TTC549 (cell line): ENCODE measurements at regions not wholly inside any gene's neighbourhood (a gene's known extent, or its start where the extent isn't known, plus 50 kb on each side); places are given as distances from the start of the nearest gene placed in this dataset.
"Not testable (repeated sequence)": the region's sequence is repeated elsewhere in the genome, so short reads cannot be mapped to it uniquely, and the experiment has no call there.

Experiments
- FAIRE-seq: peaks from 2 replicates; lab custom pipeline; 2012; peaks lifted over from hg19 to GRCh38; lab: Jason Lieb, UNC

DNA sequence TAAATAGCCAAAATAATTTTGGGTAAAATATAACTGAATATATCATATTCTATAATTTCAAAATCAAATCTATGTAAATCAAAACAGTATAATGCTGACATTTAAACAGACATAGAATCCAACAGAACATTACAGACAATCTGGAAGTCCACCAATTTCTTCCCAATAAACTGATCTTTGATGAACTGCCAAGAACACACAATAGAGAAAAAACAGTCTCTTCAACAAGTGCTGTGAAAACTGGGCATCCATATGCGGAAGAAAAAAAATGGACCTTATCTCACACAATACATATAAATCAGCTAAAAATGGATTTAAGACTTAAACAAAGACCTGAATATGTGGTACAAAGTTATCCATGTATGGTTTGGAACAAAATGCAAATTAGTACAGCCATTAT lies 1022.7 kb downstream of the TMEM121 start:
- FAIRE-seq: no peak

DNA sequence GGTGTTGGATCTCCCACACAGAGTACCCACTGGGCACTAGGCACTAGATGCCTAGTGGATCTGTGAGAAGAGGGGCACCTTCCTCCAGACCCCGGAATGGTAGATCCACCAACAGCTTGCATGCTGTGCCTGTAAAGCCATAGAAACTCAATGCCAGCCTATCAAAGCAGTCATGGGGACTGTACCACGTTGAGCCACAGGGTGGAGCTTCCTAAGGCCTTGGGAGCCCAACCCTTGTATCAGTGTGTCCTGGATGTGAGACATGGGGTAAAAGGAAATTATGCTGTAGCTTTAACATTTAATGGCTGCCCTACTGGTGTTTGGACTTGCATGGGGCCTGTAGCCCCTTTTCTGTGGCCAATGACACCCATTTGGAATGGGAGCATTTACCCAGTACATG lies 1024.9 kb downstream of the TMEM121 start:
- no peak for FAIRE-seq

DNA sequence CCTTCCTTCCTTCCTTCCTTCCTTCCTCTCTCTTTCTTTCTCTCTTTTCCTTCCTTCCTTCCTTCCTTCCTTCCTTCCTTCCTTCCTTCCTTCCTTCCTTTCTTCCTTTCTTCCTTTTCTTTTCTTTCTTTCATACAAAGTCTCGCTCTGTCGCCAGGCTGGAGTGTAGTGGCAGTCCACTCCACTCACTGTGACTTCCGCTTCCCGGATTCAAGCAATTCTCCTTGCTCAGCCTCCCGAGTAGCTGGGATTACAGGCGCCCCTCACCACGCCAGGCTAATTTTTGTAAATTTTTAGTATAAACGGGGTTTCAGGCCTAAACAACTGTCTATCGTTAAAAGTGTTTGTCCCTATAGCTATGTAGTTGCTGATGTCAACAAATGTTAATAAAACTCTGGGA lies 1029.8 kb downstream of the TMEM121 start:
- FAIRE-seq: not testable (repeated sequence)

DNA sequence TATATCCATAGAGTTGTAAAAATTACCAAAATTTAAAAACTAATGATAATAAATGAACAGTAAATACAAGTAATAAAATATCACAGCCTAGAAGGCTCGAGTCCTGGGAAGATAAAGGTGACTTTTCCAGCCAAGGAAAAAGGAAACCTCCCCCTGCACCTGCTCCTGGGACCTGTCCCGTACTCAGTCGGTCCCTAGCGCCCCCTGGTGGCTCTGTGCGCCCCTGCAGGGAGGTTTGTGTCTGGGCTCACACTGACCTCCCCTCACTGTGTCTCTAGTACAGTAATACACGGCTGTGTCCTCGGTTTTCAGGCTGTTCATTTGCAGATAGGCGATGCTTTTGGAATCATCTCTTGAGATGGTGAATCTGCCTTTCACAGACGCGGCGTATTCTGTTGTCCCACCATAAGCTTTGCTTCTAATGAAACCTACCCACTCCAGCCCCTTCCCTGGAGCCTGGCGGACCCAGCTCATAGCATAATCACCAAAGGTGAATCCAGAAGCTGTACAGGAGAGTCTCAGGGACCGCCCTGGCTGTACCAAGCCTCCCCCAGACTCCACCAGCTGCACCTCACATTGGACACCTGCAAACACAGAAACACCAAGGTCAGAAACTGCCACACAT lies 1030.4 kb downstream of the TMEM121 start:
- FAIRE-seq: no peak

DNA sequence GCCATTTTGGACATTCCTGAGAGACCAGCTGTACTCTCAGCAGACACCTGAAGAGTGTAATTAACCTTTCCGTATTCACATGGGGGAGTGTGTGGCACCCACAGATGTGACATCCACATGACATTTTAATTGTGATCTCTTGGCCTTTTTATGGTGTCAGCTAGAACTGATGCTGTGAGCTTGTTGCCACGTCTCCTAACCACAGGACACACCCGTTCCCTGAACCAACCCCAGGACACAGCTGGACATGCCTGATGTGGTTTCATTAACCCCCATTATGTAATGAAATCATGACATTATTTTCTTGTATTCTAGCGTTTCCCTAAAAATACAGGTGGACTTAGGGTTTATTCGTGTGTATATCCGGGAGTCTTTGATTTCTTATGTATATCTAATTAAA lies 1036.1 kb downstream of the TMEM121 start:
- no peak for FAIRE-seq

DNA sequence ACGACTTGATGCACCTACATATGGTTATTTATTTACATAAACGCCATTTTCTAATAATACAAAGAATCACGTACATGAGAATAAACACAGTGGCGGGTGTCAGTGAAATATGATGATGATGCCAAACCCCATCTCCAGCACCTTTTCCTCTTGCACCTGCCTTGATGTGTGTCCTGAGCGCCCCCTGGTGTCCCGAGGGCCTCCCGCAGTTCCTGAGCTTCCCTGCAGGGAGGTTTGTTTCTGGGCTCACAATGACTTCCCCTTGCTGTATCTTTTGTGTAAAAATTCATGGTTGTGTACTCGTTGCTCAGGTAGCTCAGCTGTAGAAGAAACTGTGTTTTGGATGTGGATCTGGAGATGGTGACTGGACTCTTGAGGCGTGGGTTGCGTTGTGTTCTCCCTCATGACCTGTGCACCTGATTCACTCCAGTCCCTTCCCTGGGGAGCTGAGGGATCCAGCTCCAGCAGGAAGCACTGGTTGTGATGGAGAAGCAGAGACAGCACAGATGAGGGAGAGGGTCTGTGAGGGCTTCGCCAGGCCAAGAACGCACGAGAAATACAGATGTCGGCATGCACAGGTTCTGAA lies 1037.8 kb downstream of the TMEM121 start:
- FAIRE-seq: no peak

DNA sequence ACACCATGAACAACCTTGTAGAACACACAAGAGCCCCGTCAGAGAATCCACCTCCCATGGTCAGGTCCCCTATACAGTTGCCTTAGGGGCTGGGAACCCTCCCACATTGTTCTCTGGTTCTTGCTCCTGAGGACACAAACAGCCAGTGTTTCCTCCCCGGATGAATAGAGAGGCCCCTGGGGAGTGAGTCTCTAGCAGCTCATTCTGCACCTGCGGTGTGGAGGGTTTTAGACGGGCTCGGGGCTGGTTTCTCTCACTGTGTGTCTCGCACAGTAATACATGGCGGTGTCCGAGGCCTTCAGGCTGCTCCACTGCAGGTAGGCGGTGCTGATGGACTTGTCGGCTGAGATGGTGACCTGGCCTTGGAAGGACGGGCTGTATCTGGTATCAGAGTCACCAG lies 1052.1 kb downstream of the TMEM121 start:
- FAIRE-seq: no peak

DNA sequence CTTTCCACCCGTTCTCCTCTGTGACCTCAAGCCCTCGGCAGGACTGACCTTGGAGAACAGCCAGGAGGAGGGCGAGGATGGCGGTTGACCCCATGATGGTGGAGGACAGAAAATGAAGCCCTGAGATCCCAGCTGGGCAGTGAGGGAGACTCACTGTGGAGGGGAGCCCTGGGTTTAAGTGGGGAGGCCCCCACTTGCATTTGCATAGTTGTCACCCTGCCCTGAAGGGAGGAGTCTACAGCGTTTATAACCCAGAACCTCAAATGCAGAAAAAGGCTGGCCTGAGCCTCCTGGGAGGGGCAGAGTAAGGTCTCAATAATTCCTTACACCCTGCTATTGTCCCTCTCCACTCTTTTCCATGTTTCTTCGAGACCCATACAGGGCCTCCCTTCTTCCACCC lies 1052.7 kb downstream of the TMEM121 start:
- no peak for FAIRE-seq

DNA sequence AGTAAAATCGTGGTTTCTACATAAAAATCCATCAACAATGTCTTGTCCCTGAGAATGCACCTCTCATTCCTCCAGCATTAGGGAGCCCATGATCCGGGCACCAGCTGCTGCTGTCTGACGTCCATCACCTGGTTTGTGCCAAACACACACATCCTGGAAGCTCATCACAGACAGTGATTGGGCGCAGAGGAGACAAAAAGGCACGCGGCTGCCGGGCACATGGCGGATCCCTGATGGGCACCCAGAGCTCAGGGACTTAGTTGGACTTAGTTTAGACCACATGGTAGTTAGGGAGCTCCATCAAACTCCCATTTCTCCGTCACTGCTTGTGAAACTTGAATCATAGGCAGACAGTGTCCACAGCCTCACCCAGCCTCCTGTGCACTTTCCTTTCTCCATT lies 1059.3 kb downstream of the TMEM121 start:
- no peak for FAIRE-seq

DNA sequence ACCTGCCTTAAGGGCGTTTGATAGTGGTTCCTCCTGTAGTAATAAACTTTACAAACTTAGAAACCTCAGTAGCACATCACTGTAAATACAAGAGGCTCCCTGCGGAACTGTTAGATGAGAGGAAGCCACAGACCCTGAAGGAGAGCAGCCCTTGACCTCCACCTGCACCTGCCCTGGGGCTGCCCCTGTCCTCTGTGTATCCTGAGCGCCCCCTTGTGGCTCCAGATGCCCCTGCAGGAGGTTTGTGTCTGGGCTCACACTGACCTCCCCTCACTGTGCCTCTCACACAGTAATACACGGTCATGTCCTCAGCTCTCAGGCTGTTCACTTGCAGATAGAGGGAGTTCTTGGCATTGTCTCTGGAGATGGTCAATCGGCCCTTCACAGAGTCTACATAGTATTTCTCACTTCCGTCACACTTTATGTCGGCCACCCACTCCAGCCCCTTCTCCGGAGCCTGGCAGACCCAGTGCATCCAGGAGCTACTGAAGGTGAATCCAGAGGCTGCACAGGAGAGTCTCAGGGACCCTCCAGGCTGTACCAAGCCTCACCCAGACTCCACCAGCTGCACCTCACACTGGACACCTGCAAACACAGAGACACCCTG lies 1059.8 kb downstream of the TMEM121 start:
- FAIRE-seq: no peak

DNA sequence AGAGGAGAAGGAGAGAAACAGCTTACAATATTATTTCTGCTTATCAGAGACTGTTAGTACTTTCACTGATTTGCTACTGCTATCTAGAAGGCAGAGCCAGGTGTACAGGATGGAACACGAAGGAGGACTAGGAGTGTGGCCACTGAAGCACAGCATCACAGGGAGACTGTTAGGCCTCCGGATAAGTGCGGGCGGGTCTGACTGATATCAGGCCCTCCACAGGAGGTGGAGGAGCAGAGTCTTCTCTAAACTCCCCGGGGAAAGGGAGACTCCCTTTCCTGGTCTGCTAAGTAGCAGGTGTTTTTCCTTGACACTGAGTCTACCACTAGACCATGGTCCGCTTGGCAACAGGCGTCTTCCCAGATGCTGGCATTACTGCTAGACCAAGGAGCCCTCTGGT lies 1065.2 kb downstream of the TMEM121 start:
- not testable (repeated sequence) for FAIRE-seq

DNA sequence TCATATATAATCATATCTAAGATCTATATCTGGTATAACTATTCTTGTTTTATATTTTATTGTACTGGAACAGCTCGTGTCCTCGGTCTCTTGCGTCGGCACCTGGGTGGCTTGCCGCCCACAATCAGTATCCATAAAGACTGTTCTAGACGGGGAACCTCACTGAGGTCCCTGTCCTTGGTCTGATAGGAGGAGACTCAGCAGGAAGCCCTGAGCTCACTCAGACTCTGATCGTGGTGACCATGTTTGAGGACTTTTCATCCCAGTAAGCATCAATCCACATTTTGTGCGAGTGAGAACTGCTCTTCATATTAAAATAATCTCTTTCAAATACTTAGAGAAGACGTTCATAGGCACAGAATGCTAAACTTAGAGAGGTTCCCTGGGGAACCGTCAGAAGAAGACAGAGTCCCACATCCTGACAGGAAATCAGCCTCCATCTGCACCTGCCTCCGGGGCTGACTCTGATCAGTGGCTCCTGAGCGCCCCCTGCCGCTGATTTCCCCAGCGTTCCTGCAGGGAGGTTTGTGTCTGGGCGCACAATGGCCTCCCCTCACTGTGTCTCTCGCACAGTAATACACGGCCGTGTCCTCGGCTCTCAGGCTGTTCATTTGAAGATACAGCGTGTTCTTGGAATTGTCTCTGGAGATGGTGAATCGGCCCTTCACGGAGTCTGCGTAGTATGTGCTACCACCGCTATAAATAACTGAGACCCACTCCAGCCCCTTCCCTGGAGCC lies 1065.9 kb downstream of the TMEM121 start:
- not testable (repeated sequence) for FAIRE-seq

DNA sequence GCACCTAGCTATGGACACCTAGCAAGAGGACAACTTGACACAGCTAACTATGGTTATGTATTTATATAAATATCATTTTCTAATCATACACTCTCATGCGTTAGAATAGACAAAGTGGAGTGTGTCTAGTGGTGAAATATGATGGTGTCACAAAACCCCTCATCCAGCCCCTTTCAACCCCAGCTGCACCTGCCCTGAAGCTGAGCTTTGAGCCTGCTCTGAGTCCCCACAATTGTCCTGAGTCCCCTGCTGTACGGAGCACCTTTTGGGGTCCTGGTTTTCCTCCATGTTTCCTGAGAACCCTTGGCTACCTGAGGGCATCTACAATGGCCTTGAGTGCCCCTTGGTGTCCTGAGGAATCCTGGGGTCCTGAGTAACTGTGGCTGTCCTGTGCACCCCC lies 1072.8 kb downstream of the TMEM121 start:
- FAIRE-seq: no peak

DNA sequence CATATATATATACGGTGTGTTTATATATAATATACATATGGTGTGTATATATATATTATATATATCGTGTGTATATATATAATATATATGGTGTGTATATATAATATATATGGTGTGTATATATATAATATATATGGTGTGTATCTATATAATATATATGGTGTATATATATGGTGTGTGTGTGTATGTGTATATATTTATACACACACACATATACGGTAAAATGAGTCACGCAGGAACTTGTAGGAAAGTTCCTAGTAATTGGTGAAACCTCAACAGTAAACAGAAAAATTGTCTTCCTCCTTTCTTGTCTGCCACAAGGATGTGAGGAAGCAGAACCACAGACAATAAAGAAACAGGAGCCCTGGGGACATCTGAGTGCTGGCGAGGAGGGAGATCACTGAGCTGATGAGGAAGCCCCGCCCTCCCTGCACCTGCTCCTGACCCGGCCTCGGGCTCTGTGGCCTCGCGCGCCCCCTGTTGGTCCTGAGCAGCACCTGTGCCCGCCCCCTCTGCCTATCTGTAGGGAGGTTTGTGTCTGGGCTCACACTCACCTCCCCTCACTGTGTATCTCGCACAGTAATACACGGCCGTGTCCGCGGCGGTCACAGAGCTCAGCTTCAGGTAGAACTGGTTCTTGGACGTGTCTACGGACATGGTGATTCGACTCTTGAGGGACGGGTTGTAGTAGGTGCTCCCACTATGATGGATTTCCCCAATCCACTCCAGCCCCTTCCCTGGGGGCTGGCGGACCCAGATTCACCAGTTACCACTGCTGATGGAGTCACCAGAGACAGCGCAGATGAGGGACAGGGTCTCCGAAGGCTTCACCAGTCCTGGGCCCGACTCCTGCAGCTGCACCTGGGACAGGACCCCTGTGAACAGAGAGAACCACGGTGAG lies 1079.4 kb downstream of the TMEM121 start:
- no peak for FAIRE-seq

DNA sequence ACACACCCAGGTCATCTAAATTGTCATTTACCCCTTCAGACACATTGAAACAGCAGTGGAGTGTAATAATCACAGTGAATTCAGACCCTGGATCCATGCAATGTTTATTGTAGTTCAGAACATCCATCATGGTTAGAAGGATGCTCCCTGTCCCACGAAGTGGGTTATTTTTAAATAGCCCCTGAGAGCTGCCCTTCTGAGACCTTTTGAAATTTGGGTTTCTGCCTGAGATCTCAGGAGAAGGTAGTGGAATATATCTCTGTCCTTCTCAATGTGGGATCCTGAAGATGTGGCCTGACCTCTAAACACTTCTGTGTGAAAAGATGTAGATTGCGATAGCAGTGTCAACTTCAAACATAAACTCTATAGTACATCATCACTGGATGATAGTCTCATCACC lies 1080.6 kb downstream of the TMEM121 start:
- FAIRE-seq: no peak

DNA sequence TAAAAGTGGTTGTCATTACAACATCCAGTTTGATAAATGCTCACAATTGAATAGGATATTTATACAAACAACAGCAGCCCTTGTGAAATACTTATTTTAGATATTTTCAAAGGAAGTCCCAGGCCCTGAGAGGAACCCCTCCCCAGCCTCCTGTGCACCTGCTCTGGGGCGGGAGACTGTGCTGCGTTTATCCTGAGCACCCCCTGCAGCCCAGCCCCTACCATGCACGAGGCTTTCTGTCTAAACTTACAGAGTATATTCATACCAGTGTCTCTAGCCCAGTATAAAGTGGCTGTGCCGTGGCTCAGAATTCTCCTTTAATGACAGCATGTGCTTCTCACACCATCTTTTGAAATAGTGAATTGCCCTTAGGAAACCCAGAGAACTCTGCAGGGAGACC lies 1084.3 kb downstream of the TMEM121 start:
- FAIRE-seq: no peak

DNA sequence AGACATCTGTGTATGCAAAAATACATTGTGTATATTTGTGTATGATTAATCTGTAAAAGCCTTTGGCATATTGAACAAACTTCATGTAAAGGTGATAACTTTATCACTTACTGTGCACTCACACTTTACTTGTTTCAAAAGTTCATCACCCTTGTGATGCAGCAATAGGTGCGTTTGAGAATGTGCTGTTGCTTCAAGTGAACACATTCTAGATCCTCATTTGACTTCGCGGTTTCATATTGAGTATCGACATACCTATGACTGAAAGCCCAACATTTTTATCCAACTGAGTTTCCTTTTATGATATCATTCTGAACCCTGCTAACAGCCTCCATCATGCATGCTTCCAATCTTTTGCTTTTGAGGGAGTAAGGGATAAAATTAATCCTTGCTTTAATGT lies 1086.9 kb downstream of the TMEM121 start:
- no peak for FAIRE-seq

DNA sequence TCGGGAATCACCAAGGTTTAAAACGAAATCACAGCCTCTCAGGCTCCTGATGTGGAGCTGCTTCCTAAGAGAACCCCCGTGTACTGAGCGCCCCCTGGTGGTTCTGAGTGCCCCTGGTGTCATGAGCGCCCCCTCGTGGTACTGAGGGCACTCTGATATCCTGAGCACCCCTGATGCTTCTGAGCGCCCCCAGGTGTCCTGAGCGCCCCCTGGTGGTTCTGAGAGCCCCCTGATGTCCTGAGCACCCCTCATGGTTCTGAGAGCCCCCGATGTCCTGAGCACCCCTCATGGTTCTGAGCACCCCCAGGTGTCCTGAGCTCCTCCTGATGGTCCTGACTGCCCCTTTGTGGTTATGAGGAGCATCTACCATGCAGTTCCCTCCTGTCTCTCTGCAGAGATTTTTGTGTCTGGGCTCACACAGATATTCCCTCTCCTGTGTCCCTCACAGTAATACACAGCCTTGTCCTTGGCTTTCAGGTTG lies 1092.1 kb downstream of the TMEM121 start:
- FAIRE-seq: not testable (repeated sequence)

DNA sequence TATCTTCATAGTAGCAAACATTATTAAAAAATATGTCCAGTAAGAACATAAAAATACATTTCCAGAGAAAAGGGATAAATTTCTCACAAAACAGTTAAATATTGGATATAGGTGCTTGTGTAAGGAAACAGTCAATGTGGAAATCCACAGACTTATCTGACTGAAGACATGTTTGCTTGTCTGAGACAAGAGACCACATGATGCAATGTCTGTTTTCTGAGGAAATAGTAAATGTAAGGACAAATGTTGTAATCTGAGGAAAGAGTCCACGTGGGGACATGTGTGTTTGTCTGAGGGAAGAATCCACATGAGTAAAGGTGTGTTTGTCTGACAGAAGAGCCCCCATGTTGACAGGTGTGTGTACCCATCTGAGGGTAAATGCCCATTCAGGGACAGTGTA lies 1093.2 kb downstream of the TMEM121 start:
- no peak for FAIRE-seq

DNA sequence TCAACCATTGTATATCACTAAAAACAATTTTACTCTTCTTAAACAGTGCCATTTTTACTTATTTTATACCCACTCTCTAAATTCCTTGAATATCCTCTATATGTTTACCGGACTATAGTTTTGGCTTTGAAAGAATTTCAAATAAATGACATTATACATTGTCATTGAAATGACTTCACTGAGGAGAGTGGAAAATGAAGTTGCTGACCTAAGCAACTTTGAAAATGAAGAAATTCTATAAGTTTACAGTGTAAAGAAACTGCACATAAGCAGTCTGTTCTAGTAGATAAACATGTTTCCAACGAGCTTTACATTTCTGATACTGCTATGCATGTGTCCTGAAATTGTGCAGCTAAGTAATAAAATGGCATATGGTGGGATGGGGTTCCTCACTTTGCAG lies 1094.0 kb downstream of the TMEM121 start:
- FAIRE-seq: no peak

DNA sequence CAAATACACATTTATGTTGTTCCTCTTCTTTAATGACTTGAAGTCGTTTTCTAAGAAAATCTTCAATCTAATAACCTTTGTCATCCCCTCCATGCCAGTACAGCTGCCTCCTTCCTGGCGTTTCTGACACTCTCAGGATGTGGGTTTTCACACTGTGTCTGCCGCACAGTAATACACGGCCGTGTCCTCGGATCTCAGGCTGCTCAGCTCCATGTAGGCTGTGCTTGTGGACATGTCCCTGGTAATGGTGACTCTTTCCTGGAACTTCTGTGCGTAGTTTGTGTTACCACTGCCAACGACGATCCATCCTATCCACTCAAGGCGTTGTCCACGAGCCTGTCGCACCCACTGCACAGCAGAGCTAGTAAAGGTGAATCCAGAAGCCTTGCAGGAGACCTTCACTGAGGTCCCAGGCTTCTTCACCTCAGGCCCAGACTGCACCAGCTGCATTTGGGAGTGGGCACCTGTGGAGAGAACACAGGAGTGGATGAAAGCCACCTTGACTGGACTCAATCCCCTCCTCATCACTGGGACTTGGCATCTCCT lies 1095.9 kb downstream of the TMEM121 start:
- FAIRE-seq: no peak

DNA sequence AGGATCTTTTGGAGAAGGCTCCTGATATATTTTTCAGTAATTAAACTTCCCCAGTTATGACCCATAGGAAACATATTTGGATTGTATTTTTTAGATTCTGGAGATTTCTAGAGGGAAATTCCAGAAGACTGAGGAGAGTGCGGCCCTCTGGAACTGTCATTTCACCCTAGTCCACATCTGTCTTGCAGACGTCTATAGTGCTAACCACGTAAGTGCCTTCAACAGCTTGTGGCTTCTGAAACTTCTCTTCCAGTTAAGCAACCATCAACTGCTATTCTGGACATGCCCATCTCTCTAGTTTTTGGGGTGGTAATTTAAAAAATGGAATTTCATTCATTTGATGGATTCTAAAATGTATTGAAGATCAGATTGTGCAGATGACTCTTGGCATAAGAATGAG lies 1098.8 kb downstream of the TMEM121 start:
- FAIRE-seq: no peak
